Suppressor macrophage (primary cell): ENCODE measurements at regions not wholly inside any gene's neighbourhood (a gene's known extent, or its start where the extent isn't known, plus 50 kb on each side); places are given as distances from the start of the nearest gene placed in this dataset.

Source experiments
- DNase-seq, 4 experiments: peaks; one replicate each; pipeline ENCODE4 v3.0.0-alpha.2; 2020 to 2022

GRCh38 chr12:4859478-4860210, 50.1 kb upstream of the KCNA1 start:
- DNase-seq, result no peak
